A549 (cell line): ENCODE measurements at regions not wholly inside any gene's neighbourhood (a gene's known extent, or its start where the extent isn't known, plus 50 kb on each side); places are given as distances from the start of the nearest gene placed in this dataset.

Experiments
- ATAC-seq, 2 experiments: fragments of 200-7000 bp in 1 of 2; fragments of >200 bp in 1 of 2; cut with Nextera tagmentation in 1 of 2; cut with Tn5 transposase in 1 of 2; 3 replicates each; pipeline versions ENCODE4 v1.8.0 to v1.9.1; 2018 to 2020; ENCODE audit warnings: mild to moderate bottlenecking in 1 of 2, moderate library complexity in 1 of 2
- CTCF ChIA-PET: fragments of 300-600 bp; sonication (Branson Sonifier 250); formaldehyde crosslinking; extraction: SDS; loops from one replicate; lab custom pipeline; 2021; ENCODE audit warnings: antibody characterized with exemption, inconsistent platforms; lab: Yijun Ruan, JAX
- POLR2A ChIA-PET: fragments of 350-600 bp; formaldehyde crosslinking; extraction: SDS; loops from one replicate; lab custom pipeline; 2021; ENCODE audit warnings: antibody characterized with exemption, inconsistent platforms; lab: Yijun Ruan, JAX
- DNase-seq, 2 experiments: peaks; one replicate each; pipeline versions ENCODE4 v3.0.0 to v3.0.0-alpha.2; 2011 to 2016; ENCODE audit warnings: low read depth in 1 of 2, low spot score in 1 of 2
- FAIRE-seq: peaks from 2 replicates; lab custom pipeline; 2011; peaks lifted over from hg19 to GRCh38; lab: Jason Lieb, UNC
- H3K27ac ChIP-seq, 2 experiments: fragments of >200 bp; sonication (Bioruptor Twin); formaldehyde crosslinking; 3 replicates each; pipeline ENCODE4 v1.5.1; 2016 to 2017
- H3K4me1 ChIP-seq: fragments of >200 bp; sonication (Bioruptor Twin); formaldehyde crosslinking; 3 replicates; pipeline ENCODE4 v1.6.1; 2016
- H3K4me2 ChIP-seq: fragments of >200 bp; sonication (Bioruptor Twin); formaldehyde crosslinking; 3 replicates; pipeline ENCODE4 v1.6.1; 2016
- H3K4me3 ChIP-seq: fragments of >200 bp; sonication (Bioruptor Twin); formaldehyde crosslinking; 3 replicates; pipeline ENCODE4 v1.5.1; 2016
- H3K9me3 ChIP-seq: fragments of >200 bp; sonication (Bioruptor Twin); formaldehyde crosslinking; 3 replicates; pipeline ENCODE4 v1.6.1; 2016
- CEBPB ChIP-seq, 2 experiments: fragments of >200 bp in 1 of 2; sonication (Bioruptor Twin) in 1 of 2; formaldehyde crosslinking in 1 of 2; IDR thresholded peaks; 2 replicates each; pipeline ENCODE4 v1.6.1; 2012 to 2016
- CHD2 ChIP-seq: fragments of 150-350 bp; IDR thresholded peaks from 2 replicates; pipeline ENCODE4 v1.6.1; 2014; ENCODE audit warnings: low read length; ENCODE audit not compliant: partially characterized antibody
- CHD4 ChIP-seq: fragments of 200-600 bp; sonication (generic); IDR thresholded peaks from 2 replicates; pipeline ENCODE4 v1.6.1; 2016; ENCODE audit warnings: antibody characterized with exemption, mild to moderate bottlenecking, borderline replicate concordance
- ELK1 ChIP-seq: fragments of 150-350 bp; IDR thresholded peaks from 2 replicates; pipeline ENCODE4 v1.6.1; 2014; ENCODE audit warnings: low read depth, mild to moderate bottlenecking, low read length
- FOSB ChIP-seq: fragments of 250-450 bp; sonication (Bioruptor Pico); IDR thresholded peaks from 2 replicates; pipeline ENCODE4 v1.5.0; 2020; ENCODE audit warnings: mild to moderate bottlenecking, moderate library complexity
- FOSL2 ChIP-seq, 2 experiments: fragments of 450-650 bp in 1 of 2; fragments of >200 bp in 1 of 2; sonication (Bioruptor Twin) in 1 of 2; formaldehyde crosslinking; IDR thresholded peaks; 2 replicates each; pipeline versions ENCODE4 v1.5.0 to v1.6.1; 2016 to 2020; ENCODE audit warnings: mild to moderate bottlenecking in 1 of 2, moderate library complexity in 1 of 2
- HDAC2 ChIP-seq: fragments of 200-600 bp; sonication (generic); IDR thresholded peaks from 2 replicates; pipeline ENCODE4 v1.6.1; 2016
- HEYL ChIP-seq: fragments of 250-450 bp; sonication (Bioruptor Pico); IDR thresholded peaks from 2 replicates; pipeline ENCODE4 v1.8.0; 2021; ENCODE audit warnings: mild to moderate bottlenecking, moderate library complexity
- JUN ChIP-seq, 2 experiments: fragments of >200 bp; sonication (Bioruptor Twin); formaldehyde crosslinking; IDR thresholded peaks; 2 replicates in 1 of 2; 3 replicates in 1 of 2; pipeline ENCODE4 v1.6.1; 2016 to 2017
- JUNB ChIP-seq: fragments of >200 bp; sonication (Bioruptor Twin); formaldehyde crosslinking; IDR thresholded peaks from 2 replicates; pipeline ENCODE4 v1.6.1; 2016
- KDM1A ChIP-seq: fragments of 200-600 bp; sonication (generic); IDR thresholded peaks from 2 replicates; pipeline ENCODE4 v1.6.1; 2016; ENCODE audit warnings: low read depth, mild to moderate bottlenecking
- MAFK ChIP-seq: fragments of 450-650 bp; IDR thresholded peaks from 2 replicates; pipeline ENCODE4 v1.6.1; 2014; ENCODE audit not compliant: partially characterized antibody
- MYC ChIP-seq: IDR thresholded peaks from 2 replicates; pipeline ENCODE4 v1.6.1; 2012; ENCODE audit warnings: mild to moderate bottlenecking, inconsistent platforms, low read length, improper control_type of control experiment, borderline replicate concordance
- NR3C1 ChIP-seq: fragments of >200 bp; sonication (Bioruptor Twin); formaldehyde crosslinking; IDR thresholded peaks from 3 replicates; pipeline ENCODE4 v1.6.1; 2017
- RARB ChIP-seq: fragments of 250-450 bp; sonication (Bioruptor Pico); IDR thresholded peaks from 2 replicates; pipeline ENCODE4 v1.8.0; 2021; ENCODE audit warnings: mild to moderate bottlenecking, moderate library complexity
- RNF2 ChIP-seq: fragments of 200-600 bp; sonication (generic); IDR thresholded peaks from 2 replicates; pipeline ENCODE4 v1.6.1; 2016; ENCODE audit warnings: low read depth, mild to moderate bottlenecking, antibody characterized with exemption, moderate library complexity, borderline replicate concordance
- SREBF2 ChIP-seq: fragments of 450-650 bp; IDR thresholded peaks from 2 replicates; pipeline ENCODE4 v1.6.1; 2014; ENCODE audit warnings: mild to moderate bottlenecking, moderate library complexity
- TP53 ChIP-seq: fragments of 250-450 bp; sonication (Bioruptor Pico); IDR thresholded peaks from 2 replicates; pipeline ENCODE4 v1.5.0; 2021; ENCODE audit warnings: mild to moderate bottlenecking, moderate library complexity
- USF2 ChIP-seq: fragments of 450-650 bp; IDR thresholded peaks from 2 replicates; pipeline ENCODE4 v1.6.1; 2014; ENCODE audit warnings: antibody characterized with exemption
- ZC3H11A ChIP-seq: fragments of 450-650 bp; IDR thresholded peaks from 2 replicates; pipeline ENCODE4 v1.6.1; 2014; ENCODE audit warnings: antibody characterized with exemption, mild to moderate bottlenecking
- ZSCAN20 ChIP-seq: fragments of 250-450 bp; sonication (Bioruptor Pico); IDR thresholded peaks from 2 replicates; pipeline ENCODE4 v1.8.0; 2022; ENCODE audit warnings: mild to moderate bottlenecking, moderate library complexity
- WGBS: methylation state at CpG from one replicate; pipeline ENCODE4 v1.1.6; 2017; ENCODE audit errors: missing lambda C conversion rate; 5-methylcytosine and 5-hydroxymethylcytosine counted together
- TF ChIP-seq, protein P1 (sequence below): fragments of >200 bp; sonication (Bioruptor Twin); formaldehyde crosslinking; IDR thresholded peaks from 2 replicates; pipeline ENCODE4 v1.6.1; 2016
- TF ChIP-seq, protein P2 (sequence below): IDR thresholded peaks from 2 replicates; pipeline ENCODE4 v1.6.1; 2012

DNA sequence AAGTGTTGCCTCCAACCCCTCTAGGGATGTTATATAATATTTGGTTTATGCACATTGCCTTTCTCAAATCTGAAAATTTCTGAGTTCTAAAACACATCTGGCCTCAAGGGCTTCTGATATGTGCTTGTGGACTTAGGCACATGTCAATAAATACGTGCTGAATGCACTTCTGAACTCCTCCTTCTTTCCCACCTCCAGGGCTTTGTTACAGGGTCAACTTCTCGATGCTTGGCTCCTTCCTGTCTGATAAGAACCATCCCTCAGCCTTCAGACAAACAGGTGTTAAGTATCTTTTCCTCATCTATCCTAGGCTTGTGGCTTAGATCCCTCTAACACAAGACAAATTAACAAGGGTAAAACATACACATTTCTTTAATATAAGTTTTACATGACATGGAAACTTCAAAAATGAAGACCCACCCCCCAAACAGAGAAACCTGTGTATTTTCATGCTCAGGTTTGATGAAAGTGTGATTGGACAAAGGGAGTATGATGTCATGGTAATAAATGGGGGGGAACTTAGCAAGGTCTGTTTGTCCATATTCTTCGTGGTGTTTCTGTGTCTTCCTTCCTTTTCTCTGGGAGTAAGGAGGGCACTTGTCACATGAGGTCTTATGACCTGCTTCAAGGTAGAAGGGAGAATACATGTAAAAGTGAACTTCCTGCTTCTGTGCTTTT, 326.9 kb downstream of the CD83 start:
- POLR2A ChIA-PET: no interaction called here
- no peak for FAIRE-seq

DNA sequence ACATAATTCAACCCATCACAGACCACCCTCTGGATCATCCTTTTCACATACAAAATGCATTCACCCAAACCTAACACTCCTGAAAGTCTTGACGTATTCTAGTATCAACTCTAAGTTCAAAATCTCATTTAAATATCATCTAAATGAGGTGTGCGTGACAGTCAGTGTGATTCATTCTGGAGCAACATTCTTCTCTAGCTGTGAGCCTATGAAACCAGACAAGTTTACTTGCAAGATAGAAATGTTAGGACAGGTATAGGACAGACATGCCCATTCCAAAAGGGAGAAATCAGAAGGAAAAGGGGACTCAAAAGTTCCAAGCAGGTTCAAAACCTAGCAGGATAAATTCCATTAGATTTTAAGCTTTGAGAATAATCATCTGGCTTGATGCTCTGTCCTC, 329.7 kb downstream of the CD83 start:
- TF ChIP-seq USF2 (no peak), HDAC2 (no peak), RNF2 (no peak)
- TF ChIP-seq, all 56 proteins: peak for 0
- CTCF ChIA-PET: interaction anchor here (0.9 kb wide), 1 partner anchor 835 kb away, joined by 4 read pairs; no protein-coding TSS in a partner anchor
- POLR2A ChIA-PET: no interaction called here
- no peaks in the 10 kb centered on the region for H3K4me1 ChIP-seq
- ATAC-seq (no peak), DNase-seq (no peak), FAIRE-seq (no peak)
- no peak overlapping the region for H3K4me3 ChIP-seq
- H3K4me2 ChIP-seq: no peak overlapping the region
- no peak overlapping the region for H3K27ac ChIP-seq
- H3K9me3 ChIP-seq: no peaks in the 10 kb centered on the region
- 97% methylated on average over 2 of the region's 2 CpGs for WGBS

More for the DNA sequence above, 326.9 kb downstream of the CD83 start:
- Histone ChIP-seq H3K9me3 (no peaks in the 10 kb centered on the region), H3K4me2 (no peak overlapping the region), H3K27ac (no peak overlapping the region), H3K4me1 (0 out of 3 replicates have a peak, but pooled peaks cover 9% of the 10 kb centered on the region), H3K4me3 (no peak overlapping the region)
- ATAC-seq: no peak
- TF ChIP-seq FOSB (CRISPR knock-in tag): no peak
- no peak for TF ChIP-seq TP53 (CRISPR knock-in tag)
- TF ChIP-seq KDM1A: no peak
- TF ChIP-seq ELK1: no peak
- TF ChIP-seq MAFK: no peak
- TF ChIP-seq JUN (IDR thresholded peaks at IDR 0.05): no peak
- TF ChIP-seq JUNB: no peak
- TF ChIP-seq HEYL: no peak
- no peak for TF ChIP-seq RARB (CRISPR knock-in tag)
- TF ChIP-seq CEBPB (IDR thresholded peaks at IDR 0.05): no peak
- TF ChIP-seq SREBF2: no peak
- TF ChIP-seq FOSL2 (IDR thresholded peaks at IDR 0.05): no peak
- no peak for TF ChIP-seq FOSL2 (CRISPR knock-in tag; IDR thresholded peaks at IDR 0.05)
- TF ChIP-seq ZSCAN20 (CRISPR knock-in tag): no peak
- 56% methylated on average over 3 of the region's 3 CpGs for WGBS
- DNase-seq: no peak
- CTCF ChIA-PET: no interaction called here

DNA sequence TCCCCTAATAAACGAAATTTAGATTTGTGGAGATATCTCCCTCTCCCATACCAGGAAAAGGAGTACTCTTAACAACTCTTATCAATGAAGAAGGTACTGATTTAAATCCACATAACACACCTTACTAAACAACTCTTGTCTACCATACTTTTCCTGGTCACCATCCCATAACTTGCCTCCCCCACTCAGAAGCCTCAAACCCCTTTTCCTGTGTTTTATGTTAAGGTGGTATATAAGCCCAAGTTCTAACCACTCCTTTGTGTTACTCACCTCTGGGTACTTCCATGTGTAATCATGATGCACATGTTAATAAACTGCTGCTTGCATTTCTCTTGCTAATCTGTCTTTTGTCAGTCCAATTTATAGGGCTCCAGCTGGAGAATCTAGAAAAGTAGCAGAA, 330.7 kb downstream of the CD83 start:
- DNase-seq (no peak), FAIRE-seq (no peak), ATAC-seq (no peak)
- H3K4me3 ChIP-seq: no peak overlapping the region
- CTCF ChIA-PET: interaction anchor here (0.9 kb wide), 1 partner anchor 834 kb away, joined by 4 read pairs; no protein-coding TSS in a partner anchor
- H3K27ac ChIP-seq: no peak overlapping the region
- WGBS: 19% methylated on average over 1 of the region's 1 CpG
- H3K9me3 ChIP-seq: no peaks in the 10 kb centered on the region
- no peak for TF ChIP-seq ELK1
- H3K4me1 ChIP-seq: no peaks in the 10 kb centered on the region
- POLR2A ChIA-PET: no interaction called here
- H3K4me2 ChIP-seq: no peak overlapping the region

GRCh38 chr6:14450133-14450504, 332.5 kb downstream of the CD83 start:
- ChIA-PET CTCF (interaction anchor here (0.7 kb wide), 1 partner anchor 233 kb away, joined by 4 read pairs; no protein-coding TSS in a partner anchor), POLR2A (no interaction called here)
- TF ChIP-seq NR3C1 (no peak), JUN (IDR thresholded peaks at IDR 0.05) (no peak), CHD2 (no peak), ZC3H11A (no peak), CHD4 (no peak), HEYL (no peak), MYC (no peak), RNF2 (no peak), HDAC2 (no peak)
- TF ChIP-seq, protein P1, sequence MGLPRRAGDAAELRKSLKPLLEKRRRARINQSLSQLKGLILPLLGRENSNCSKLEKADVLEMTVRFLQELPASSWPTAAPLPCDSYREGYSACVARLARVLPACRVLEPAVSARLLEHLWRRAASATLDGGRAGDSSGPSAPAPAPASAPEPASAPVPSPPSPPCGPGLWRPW: no peak
- TF ChIP-seq, protein P2, sequence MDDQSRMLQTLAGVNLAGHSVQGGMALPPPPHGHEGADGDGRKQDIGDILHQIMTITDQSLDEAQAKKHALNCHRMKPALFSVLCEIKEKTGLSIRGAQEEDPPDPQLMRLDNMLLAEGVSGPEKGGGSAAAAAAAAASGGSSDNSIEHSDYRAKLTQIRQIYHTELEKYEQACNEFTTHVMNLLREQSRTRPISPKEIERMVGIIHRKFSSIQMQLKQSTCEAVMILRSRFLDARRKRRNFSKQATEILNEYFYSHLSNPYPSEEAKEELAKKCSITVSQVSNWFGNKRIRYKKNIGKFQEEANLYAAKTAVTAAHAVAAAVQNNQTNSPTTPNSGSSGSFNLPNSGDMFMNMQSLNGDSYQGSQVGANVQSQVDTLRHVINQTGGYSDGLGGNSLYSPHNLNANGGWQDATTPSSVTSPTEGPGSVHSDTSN: no peak
- Histone ChIP-seq H3K4me1 (no peaks in the 10 kb centered on the region), H3K9me3 (no peaks in the 10 kb centered on the region), H3K27ac (no peak overlapping the region), H3K4me3 (no peak overlapping the region), H3K4me2 (no peak overlapping the region)
- FAIRE-seq: no peak
- 83% methylated on average over 12 of the region's 12 CpGs for WGBS
- no peak for DNase-seq
- no peak for ATAC-seq
